ENCODE measurements at regions not wholly inside any gene's neighbourhood (a gene's known extent, or its start where the extent isn't known, plus 50 kb on each side); places are given as distances from the start of the nearest gene placed in this dataset.
A peak's percentile ranks its signal among the peaks of the same experiment; 100 is the strongest.

DNA sequence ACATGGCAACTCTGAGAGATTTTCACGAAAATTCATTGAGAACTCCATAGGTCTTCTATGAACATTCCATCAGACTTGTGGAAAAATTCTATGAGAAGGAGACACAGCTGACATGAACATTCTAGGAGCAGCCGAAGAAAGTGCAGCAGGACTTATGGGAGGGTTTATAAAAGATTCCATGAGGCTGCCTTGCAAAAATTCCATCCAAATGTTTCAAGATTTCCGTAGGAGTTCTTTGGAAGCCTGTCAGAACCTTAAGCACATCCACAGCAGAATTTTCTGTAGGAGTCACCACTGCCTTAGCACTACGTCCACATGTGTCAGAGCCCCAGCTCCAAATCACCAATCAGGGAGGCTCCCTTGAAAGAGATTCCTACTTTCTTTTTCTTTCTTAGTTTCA lies 67.0 kb upstream of the MSX1 start:
- TF ChIP-seq, protein P1, sequence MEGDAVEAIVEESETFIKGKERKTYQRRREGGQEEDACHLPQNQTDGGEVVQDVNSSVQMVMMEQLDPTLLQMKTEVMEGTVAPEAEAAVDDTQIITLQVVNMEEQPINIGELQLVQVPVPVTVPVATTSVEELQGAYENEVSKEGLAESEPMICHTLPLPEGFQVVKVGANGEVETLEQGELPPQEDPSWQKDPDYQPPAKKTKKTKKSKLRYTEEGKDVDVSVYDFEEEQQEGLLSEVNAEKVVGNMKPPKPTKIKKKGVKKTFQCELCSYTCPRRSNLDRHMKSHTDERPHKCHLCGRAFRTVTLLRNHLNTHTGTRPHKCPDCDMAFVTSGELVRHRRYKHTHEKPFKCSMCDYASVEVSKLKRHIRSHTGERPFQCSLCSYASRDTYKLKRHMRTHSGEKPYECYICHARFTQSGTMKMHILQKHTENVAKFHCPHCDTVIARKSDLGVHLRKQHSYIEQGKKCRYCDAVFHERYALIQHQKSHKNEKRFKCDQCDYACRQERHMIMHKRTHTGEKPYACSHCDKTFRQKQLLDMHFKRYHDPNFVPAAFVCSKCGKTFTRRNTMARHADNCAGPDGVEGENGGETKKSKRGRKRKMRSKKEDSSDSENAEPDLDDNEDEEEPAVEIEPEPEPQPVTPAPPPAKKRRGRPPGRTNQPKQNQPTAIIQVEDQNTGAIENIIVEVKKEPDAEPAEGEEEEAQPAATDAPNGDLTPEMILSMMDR (IDR thresholded peaks at IDR 0.05; ENCODE audit: low read depth, low read length, missing control alignments) = no peak
- H3K4me3 ChIP-seq (ENCODE audit: low read depth, low read length) = no peak overlapping the region
- DNase-seq (ENCODE audit: low read depth) = no peak

GRCh38 chr4:4791299-4792111 lies 68.0 kb upstream of the MSX1 start:
- no peak overlapping the region for H3K4me3 ChIP-seq (ENCODE audit: low read depth, low read length)
- DNase-seq (ENCODE audit: low read depth) = no peak
- TF ChIP-seq, protein P1 (IDR thresholded peaks at IDR 0.05; ENCODE audit: low read depth, low read length, missing control alignments) = no peak

- H3K4me3 ChIP-seq (ENCODE audit: low read depth, low read length) = no peak overlapping the region
- no peak for DNase-seq (ENCODE audit: low read depth)
- TF ChIP-seq, protein P1 (IDR thresholded peaks at IDR 0.05; ENCODE audit: low read depth, low read length, missing control alignments) = no peak
Measured at GRCh38 chr4:4789462-4789861, 70.0 kb upstream of the MSX1 start.

GRCh38 chr4:4788573-4788972 lies 70.9 kb upstream of the MSX1 start:
- TF ChIP-seq, protein P1 (IDR thresholded peaks at IDR 0.05; ENCODE audit: low read depth, low read length, missing control alignments) = no peak
- no peak for DNase-seq (ENCODE audit: low read depth)
- H3K4me3 ChIP-seq (ENCODE audit: low read depth, low read length) = no peak overlapping the region

- no peak overlapping the region for H3K4me3 ChIP-seq (ENCODE audit: low read depth, low read length)
- TF ChIP-seq, protein P1 (IDR thresholded peaks at IDR 0.05; ENCODE audit: low read depth, low read length, missing control alignments) = no peak
- peak; percentile 24 for DNase-seq (ENCODE audit: low read depth)
Measured at GRCh38 chr4:4787421-4787820, 72.0 kb upstream of the MSX1 start.

GRCh38 chr4:4784379-4784778 lies 75.1 kb upstream of the MSX1 start:
- no peak overlapping the region for H3K4me3 ChIP-seq (ENCODE audit: low read depth, low read length)
- TF ChIP-seq, protein P1 (IDR thresholded peaks at IDR 0.05; ENCODE audit: low read depth, low read length, missing control alignments) = no peak
- no peak for DNase-seq (ENCODE audit: low read depth)

DNA sequence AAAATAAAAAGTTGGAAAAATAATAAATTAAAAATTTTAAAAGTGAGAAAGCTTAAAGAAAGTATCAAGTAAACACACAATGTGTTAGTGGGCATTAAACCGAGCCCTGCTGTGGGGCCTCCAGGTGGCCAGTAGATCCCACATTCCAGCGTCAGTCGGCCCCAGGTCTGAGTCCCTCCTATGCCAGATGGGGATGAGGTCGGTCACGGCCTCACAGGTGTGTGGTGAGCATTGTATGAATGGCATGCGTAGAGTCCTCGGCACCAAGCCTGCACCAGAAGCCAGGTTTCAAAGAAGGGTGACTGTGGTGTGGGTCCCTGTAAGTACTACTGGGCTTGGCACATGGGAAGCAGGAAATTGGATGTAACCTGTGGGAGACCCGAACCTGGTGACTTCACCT lies 75.6 kb upstream of the MSX1 start:
- TF ChIP-seq, protein P1 (IDR thresholded peaks at IDR 0.05; ENCODE audit: low read depth, low read length, missing control alignments) = no peak
- DNase-seq (ENCODE audit: low read depth) = no peak
- H3K4me3 ChIP-seq (ENCODE audit: low read depth, low read length) = no peak overlapping the region
